Naive thymus-derived CD8-positive, alpha-beta T cell (primary cell): ENCODE measurements at regions not wholly inside any gene's neighbourhood (a gene's known extent, or its start where the extent isn't known, plus 50 kb on each side); places are given as distances from the start of the nearest gene placed in this dataset.

Experiments used
- ATAC-seq, 2 donors: fragments of 150-1000 bp; cut with Tn5 transposase in 1 of 2; sonication (Bioruptor Pico), chemical (Tn5 transposase) in 1 of 2; 1 replicate in 1 of 2; 2 replicates in 1 of 2; pipeline ENCODE4 v1.10.0; 2021; ENCODE audit warnings: mild to moderate bottlenecking in 2 of 2, moderate library complexity in 2 of 2
- POLR2A ChIA-PET: fragments of 350-600 bp; sonication (Branson Sonifier 250); formaldehyde crosslinking; loops from one replicate; lab custom pipeline; 2021; ENCODE audit warnings: antibody characterized with exemption; lab: Charles Lee
- DNase-seq, 10 donors: peaks; one replicate each; pipeline versions ENCODE4 v3.0.0 to v3.0.0-alpha.2; 2020 to 2022
- H3K27ac Mint-ChIP-seq, 10 donors: one replicate each; pipeline ENCODE4 v1.8.0; 2020 to 2022; ENCODE audit warnings: mild to moderate bottlenecking in 10 of 10, mixed read lengths in 10 of 10, moderate library complexity in 4 of 10, inconsistent platforms in 1 of 10
- H3K27me3 Mint-ChIP-seq, 5 donors: one replicate each; pipeline ENCODE4 v1.8.0; 2021 to 2022; ENCODE audit warnings: mixed read lengths in 5 of 5
- H3K36me3 Mint-ChIP-seq, 3 donors: one replicate each; pipeline ENCODE4 v1.8.0; 2020 to 2022; ENCODE audit warnings: mixed read lengths in 3 of 3, mild to moderate bottlenecking in 2 of 3, inconsistent platforms in 1 of 3
- H3K4me1 Mint-ChIP-seq, 4 donors: one replicate each; pipeline ENCODE4 v1.8.0; 2021 to 2022; ENCODE audit warnings: mixed read lengths in 4 of 4
- H3K4me3 Mint-ChIP-seq, 10 donors: one replicate each; pipeline ENCODE4 v1.8.0; 2020 to 2022; ENCODE audit warnings: mild to moderate bottlenecking in 10 of 10, mixed read lengths in 10 of 10, moderate library complexity in 6 of 10, inconsistent platforms in 1 of 10
- H3K9me3 Mint-ChIP-seq, 9 donors: one replicate each; pipeline ENCODE4 v1.8.0; 2020 to 2022; ENCODE audit warnings: mixed read lengths in 9 of 9, mild to moderate bottlenecking in 3 of 9, inconsistent platforms in 1 of 9, moderate library complexity in 1 of 9

DNA sequence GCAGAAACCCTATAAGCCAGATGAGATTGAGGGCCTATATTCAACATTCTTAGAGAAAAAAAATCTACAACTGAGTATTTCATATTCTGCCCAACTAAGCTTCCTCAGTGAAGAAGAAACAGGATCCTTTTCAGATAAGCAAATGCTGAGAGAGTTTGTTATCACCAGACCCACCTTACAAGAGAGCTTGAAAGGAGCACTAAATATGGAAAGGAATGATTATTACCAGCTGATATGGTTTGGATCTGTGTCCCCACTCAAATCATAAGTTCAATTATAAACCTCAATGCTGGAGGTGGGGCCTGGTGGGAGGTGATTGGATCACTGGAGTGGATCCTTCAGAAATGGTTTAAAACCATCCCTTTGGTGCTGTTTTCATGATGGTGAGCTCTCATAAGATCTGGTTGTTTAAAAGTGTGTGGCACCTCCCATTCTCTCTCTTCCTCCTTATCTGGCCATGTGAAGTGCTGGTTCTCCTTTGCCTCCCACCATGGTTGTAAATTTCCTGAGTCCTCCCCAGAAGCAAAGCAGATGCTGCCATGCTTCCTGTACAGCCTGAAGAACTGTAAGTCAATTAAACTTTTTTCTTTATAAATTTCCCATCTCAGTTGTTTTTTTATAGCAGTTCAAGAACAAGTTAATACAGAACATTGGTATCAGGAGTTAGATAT is 144.2 kb downstream of the MSN start:
- H3K27ac Mint-ChIP-seq, result no peak overlapping the region
- H3K9me3 Mint-ChIP-seq, result peaks cover 0 to 32% (median 12%) of the 10 kb centered on the region in 9 donors
- DNase-seq (no peak), ATAC-seq (no peak)
- POLR2A ChIA-PET, result no interaction called here
- no peaks in the 10 kb centered on the region for H3K27me3 Mint-ChIP-seq
- peaks cover 0 to 27% (median 0%) of the 10 kb centered on the region in 3 donors for H3K36me3 Mint-ChIP-seq
- H3K4me3 Mint-ChIP-seq, result no peak overlapping the region
- peaks cover 0 to 5% (median 2%) of the 10 kb centered on the region in 4 donors for H3K4me1 Mint-ChIP-seq
